NCI-H526 treated with DMSO at 0.1 percent for 48 hours (cell line): ENCODE measurements at regions not wholly inside any gene's neighbourhood (a gene's known extent, or its start where the extent isn't known, plus 50 kb on each side); places are given as distances from the start of the nearest gene placed in this dataset.
A peak's percentile ranks its signal among the peaks of the same experiment; 100 is the strongest.
"Not testable (repeated sequence)": the region's sequence is repeated elsewhere in the genome, so short reads cannot be mapped to it uniquely, and the experiment has no call there.

Experiments used
- DNase-seq: peaks from one replicate; lab custom pipeline; 2025; lab: John Stamatoyannopoulos, UW

DNA sequence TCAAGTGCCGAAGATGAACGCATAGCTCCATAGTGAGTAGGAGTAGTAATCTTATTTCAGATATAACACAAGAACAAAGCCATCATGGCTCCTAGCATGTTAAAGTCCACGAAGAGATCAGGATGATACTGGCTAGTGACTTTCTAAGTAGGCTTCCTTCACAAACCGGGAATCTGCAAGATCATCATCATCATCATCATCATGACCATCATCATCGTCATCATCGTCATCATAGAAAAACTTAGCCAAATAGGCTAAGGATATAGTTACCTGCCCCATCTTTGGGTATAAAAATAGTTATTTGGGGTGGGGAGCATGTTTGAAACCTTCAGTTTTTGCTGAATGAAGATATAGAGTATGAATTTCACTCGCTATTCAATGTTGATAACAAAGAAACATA, 57.9 kb downstream of the PYDC2 start:
- no peak for DNase-seq

DNA sequence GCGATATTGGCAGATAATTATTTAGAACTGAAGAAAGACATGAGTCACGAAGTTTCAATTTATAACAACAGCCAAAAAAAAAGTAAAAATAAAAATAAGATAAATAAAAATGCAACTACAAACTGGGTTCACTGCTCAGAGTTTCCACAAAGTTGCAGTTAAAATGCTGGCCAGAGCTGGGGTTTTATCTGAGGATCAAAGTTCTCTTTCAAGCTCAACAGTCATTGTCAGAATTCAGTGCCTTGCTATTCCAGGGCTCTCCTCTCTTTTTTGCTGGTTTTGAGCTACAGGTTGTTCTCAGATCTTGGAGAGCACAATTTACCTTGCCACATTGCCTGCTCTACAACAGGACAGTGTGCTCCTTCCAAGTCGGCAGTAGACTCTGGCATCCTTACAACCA, 60.1 kb downstream of the PYDC2 start:
- DNase-seq, result no peak

GRCh38 chr3:191523148-191523547, 62.2 kb downstream of the PYDC2 start:
- DNase-seq, result no peak

DNA sequence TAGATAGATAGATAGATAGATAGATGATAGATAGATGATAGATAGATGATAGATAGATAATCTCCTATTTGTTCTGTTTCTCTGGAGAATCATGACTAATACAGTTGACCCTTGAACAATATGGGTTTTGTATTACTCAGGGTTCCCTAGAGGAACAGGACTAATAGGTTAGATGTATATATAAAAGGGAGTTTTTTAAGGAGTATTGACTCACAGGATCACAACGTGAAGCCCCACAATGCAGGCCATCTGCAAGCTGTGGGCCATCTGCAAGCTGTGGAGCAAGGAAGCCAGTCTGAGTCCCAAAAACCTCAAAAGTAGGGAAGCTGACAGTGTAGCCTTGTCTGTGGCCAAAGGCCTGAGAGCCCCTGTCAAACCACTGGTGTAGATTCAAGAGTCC, 67.6 kb downstream of the PYDC2 start:
- no peak for DNase-seq

DNA sequence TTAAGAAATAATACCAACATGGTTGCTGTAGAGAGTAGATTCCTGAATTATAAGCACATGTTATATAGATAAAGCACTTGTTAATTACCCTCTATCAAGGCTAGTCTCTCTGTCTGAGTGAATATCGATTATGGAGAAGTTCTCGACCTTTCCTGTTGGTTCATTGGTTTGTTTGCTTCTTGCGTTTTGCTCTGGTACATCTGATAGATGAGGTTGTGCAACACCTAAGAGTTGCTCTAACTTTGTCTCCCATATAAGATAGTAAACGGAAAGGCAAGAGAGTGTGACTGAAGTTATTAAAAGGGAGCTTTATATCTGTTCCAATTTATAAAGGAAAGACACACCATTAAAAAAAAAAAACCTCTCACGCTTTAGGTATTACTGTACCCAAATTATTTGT, 69.0 kb downstream of the PYDC2 start:
- no peak for DNase-seq

DNA sequence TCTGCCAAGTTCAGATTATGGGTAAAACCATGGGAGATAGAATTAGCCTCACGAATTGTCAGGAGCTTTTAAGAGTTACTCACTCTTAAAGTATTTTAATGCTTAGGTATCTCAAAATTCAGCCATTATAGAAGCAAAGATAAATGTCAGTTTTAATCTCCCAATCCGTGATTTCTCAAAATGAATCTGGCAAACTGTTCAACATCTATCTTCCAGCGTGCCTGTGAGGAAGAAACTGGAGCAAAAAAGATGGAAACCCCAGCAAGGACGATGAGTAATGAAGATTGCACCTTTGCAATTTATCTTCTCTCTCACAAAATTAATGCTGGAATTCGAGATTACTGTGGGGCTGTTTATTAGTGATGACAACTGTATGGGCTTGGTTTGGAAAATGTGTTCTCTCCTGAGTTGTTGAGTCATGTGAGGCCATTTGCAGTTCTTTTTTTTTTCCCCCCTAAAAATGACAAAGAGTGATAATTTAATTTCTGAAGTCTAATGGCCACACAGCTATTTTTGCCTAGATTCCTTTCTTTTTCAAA, 70.5 kb downstream of the PYDC2 start:
- no peak for DNase-seq

DNA sequence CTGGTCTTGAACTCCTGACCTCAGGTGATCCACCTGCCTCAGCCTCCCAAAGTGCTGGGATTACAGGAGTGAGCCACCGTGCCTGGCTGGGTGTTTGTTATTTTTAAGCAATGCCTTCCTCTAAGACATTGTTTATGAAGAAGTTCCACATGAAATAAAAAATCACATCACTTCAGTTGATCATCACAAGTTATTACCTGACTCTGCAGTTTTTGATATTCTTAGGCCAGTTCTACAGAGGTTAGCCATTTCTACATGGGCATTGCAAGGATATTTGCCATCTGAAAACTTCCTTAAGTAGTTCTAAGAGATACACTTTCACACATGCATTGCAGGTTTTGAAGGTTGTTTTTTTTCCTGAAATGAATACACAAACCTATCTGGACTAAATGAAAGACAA, 82.1 kb downstream of the PYDC2 start:
- no peak for DNase-seq

GRCh38 chr3:191543897-191544296, 82.9 kb downstream of the PYDC2 start:
- DNase-seq, result no peak

DNA sequence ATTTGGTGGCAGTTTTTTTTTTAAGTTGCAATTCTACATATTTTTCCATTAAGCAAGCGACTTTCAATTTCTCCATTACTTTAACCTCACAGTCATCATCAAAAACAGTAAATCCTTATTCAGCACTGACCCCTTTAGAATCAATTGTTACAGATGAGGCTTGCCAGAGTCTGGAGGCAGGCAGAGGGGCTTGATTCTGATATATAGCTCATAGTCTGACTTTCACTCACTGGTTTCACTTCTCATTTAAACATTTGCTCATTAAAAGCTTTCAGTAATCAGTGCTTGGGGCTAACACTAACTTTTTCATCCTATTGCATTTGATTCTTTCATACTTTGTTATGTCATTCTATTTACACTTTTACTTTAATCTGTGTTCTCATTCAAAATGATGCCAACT, 88.4 kb downstream of the PYDC2 start:
- no peak for DNase-seq

- no peak for DNase-seq
Observed at GRCh38 chr3:191555037-191555436, 94.1 kb downstream of the PYDC2 start.

DNA sequence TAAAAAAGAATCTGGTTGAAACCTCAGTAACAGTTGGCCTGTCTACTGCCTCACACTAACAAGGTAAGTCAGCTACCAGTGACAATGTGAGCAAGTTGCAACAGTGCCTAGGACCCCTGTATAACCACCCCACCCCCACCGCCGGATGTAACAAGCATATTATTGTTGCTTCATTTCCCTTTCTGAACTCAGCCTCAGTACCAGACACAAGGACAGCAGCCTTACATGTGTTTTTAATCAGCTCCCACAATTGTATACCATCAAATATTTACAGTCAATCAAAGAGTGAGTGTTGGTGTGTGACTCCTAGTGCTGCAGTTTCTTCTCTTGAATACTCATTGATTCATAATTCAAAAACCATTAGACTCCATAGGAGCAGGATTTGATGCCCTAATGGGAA, 96.4 kb downstream of the PYDC2 start:
- no peak for DNase-seq

DNA sequence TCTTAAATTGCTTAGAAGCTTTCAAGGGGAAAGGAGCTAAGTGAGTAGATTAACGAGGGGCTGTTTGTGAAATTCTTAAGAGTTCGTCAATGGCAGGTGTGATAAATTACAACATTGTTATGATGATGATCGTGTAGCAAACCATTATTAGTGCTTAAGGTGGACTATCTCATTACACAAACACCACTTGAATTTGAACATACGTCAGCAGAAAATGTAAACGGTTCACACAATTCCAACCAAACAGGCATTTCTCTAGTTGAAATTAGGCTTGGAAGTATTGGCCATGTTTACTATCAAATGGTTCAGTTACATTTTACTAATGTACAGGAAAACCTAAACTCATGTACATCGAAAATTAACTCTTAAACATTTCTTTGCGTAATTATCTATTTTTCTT, 102.8 kb downstream of the PYDC2 start:
- no peak for DNase-seq

GRCh38 chr3:191566469-191566868, 105.5 kb downstream of the PYDC2 start:
- DNase-seq, result no peak

DNA sequence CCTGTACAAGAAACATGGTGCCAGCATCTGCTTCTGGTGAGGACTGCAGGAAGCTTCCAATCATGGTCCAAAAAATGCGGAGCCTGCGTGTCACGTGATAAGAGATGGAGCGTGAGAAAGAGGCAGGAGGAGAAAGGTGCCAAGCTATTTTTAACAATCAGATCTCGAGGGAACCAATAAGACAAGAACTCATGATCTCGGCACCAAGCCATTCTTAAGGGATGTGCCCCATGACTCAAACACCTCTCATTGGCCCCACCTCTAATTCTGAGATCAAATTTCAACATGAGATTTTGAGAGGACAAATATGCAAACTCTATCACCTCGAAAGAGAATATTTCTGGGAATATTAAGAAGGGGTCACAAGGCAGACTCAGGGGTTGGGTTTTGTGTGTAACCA, 107.2 kb downstream of the PYDC2 start:
- DNase-seq, result no peak

DNA sequence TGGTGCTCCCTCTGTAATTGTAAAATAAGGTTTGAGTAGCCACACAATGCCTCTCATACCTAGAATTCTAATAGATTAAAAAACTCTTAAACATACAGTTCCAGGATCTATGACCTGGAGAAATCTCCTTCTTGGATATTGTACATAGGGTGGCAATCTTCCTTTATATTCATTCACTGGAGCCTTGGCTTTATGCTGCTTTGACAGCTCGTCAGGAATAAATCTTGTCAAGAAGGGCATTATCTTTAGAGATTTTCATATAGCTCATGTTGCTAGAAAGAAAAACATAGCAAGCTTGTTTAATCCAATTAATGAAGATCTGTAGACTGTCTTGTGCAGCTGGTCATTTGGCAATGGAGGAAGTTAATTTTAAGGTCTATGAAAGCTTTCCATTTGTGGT, 131.1 kb downstream of the PYDC2 start:
- no peak for DNase-seq

GRCh38 chr3:191593486-191593885, 132.5 kb downstream of the PYDC2 start:
- no peak for DNase-seq

GRCh38 chr3:191615511-191615910, 154.5 kb downstream of the PYDC2 start:
- not testable (repeated sequence) for DNase-seq

DNA sequence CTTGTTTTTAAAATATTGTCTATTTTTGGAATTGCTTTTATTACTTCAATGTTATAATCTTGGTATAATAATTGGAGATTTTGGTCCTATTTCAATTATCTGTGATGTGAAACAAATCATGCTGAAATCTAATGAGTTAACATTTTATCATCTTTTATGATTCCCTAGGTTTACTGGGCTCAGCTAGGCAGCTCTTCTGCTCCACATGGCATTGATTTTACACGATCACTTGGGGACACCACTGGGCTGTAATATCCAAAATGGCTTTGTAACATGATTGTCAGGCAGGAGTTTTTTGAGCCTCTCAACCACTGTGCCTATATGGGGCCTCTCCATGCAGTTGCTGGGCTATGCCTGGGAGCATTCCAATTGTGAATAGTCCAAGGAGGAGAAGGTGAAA, 163.3 kb downstream of the PYDC2 start:
- DNase-seq, result no peak

DNA sequence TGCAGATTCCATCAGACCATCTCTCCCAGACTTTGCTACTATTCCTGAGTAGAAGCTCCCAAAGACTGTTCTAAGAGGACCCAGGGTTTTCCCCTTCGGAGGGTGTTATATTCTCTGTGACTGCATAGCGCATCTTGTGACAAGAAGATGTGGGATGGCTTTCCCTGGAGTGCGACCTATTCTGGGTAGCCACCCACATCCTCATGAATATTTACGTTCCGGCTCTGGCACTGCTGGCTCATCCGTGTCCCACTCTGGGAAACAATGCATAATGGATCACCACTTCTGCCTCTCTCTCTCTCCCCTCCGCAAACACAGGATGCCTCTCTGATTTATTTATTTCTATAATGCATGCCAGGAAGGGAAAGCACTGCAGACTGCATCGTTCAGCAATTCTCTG, 166.1 kb downstream of the PYDC2 start:
- peak; percentile 47 for DNase-seq

DNA sequence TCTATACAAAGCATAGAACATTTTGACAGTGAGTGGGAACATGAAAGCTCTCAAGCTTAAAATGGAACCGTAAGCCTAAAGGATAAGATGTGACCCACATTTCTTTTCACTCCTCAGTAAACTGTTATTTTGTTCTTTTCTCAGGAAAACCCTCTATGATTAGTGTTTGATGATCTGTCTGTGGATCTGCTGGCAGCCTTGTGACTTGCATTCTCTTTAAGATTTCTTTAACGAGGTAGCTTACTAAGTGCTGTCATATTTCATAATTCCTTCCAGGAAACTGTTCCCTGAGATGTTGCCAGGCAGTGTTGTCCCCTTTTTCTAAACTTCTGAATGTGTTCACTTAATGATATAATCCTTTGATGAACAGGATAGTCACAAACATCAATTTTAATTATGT, 167.6 kb downstream of the PYDC2 start:
- DNase-seq, result no peak

DNA sequence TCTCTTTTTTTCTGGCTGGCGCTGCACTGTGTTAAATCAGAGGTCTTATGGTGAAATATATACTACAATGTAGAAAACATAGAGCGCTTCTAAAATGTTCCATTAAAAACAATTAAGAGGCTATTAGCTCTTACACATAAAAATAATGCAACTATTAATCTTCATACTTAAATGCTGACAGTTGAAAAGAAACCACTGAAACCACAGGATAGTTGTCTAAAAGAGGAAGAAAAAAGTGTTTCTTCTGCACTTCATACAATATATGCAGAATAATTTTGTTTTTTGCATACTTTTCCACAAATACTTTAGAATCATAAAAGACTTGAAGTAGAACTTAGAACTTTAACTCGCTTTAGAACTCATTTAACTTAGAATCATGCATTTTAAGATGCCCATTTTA, 170.5 kb downstream of the PYDC2 start:
- no peak for DNase-seq

GRCh38 chr3:191634902-191635301, 173.9 kb downstream of the PYDC2 start:
- no peak for DNase-seq

DNA sequence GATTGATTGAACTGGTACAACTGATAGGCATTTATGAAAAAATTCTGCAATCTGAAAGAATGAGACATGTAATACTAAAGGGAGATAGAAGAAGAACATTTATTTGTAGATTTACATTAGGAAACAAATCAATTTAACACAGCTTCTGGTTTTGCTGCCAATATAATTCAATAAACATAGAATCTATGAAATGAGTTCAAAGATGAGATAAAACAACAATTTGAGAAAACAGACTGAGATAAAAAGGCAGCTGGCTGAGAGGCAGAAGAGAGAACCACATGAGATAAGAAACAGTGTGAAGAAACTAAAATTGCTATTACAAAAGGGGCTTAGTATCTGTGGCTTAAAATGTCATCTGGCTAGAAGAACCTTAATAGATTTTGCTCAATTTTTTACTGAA, 176.6 kb downstream of the PYDC2 start:
- DNase-seq, result no peak

GRCh38 chr3:191641789-191642188, 180.8 kb downstream of the PYDC2 start:
- no peak for DNase-seq

GRCh38 chr3:191644291-191644690, 183.3 kb downstream of the PYDC2 start:
- DNase-seq, result no peak
